Endodermal cell (in vitro differentiated cells): ENCODE measurements at regions not wholly inside any gene's neighbourhood (a gene's known extent, or its start where the extent isn't known, plus 50 kb on each side); places are given as distances from the start of the nearest gene placed in this dataset.

Experiments used
- DNase-seq: peaks from one replicate; pipeline ENCODE4 v3.0.0-alpha.2; 2017
- H3K27ac ChIP-seq: 2 replicates; pipeline ENCODE4 v1.5.1; 2013; ENCODE audit warnings: mild to moderate bottlenecking, low read depth, low read length, moderate library complexity
- H3K27me3 ChIP-seq: 2 replicates; pipeline ENCODE4 v1.6.1; 2013; ENCODE audit warnings: mild to moderate bottlenecking, low read length, moderate library complexity; ENCODE audit not compliant: insufficient read depth, control insufficient read depth, poor library complexity, severe bottlenecking
- H3K36me3 ChIP-seq: 2 replicates; pipeline ENCODE4 v1.7.0; 2013; ENCODE audit warnings: mild to moderate bottlenecking, low read length, moderate library complexity; ENCODE audit not compliant: control insufficient read depth, insufficient read depth
- H3K4me1 ChIP-seq: one replicate; pipeline ENCODE4 v1.7.0; 2013; ENCODE audit warnings: low read length; ENCODE audit not compliant: control insufficient read depth, insufficient read depth
- H3K4me3 ChIP-seq: 2 replicates; pipeline ENCODE4 v1.5.1; 2013; ENCODE audit warnings: mild to moderate bottlenecking, low read length, moderate library complexity
- H3K9ac ChIP-seq: 2 replicates; pipeline ENCODE4 v1.6.1; 2013; ENCODE audit warnings: mild to moderate bottlenecking, low read length, moderate library complexity; ENCODE audit not compliant: poor library complexity, severe bottlenecking; ENCODE audit errors: extremely low read depth
- H3K9me3 ChIP-seq: 2 replicates; pipeline ENCODE4 v1.6.1; 2013; ENCODE audit warnings: mild to moderate bottlenecking, low read length, moderate library complexity; ENCODE audit not compliant: control insufficient read depth
- H3K27ac Mint-ChIP-seq: 2 replicates; pipeline ENCODE4 v1.8.0; 2020; ENCODE audit warnings: mixed read lengths
- H3K27me3 Mint-ChIP-seq: 2 replicates; pipeline ENCODE4 v1.8.0; 2021; ENCODE audit warnings: mild to moderate bottlenecking, mixed read lengths; ENCODE audit not compliant: insufficient read depth
- H3K36me3 Mint-ChIP-seq: 2 replicates; pipeline ENCODE4 v1.8.0; 2020; ENCODE audit warnings: low read depth, mixed read lengths
- H3K4me1 Mint-ChIP-seq: 2 replicates; pipeline ENCODE4 v1.8.0; 2020; ENCODE audit warnings: mixed read lengths
- H3K4me3 Mint-ChIP-seq: 2 replicates; pipeline ENCODE4 v1.8.0; 2020; ENCODE audit warnings: mild to moderate bottlenecking, moderate library complexity, mixed read lengths
- H3K9me3 Mint-ChIP-seq: 2 replicates; pipeline ENCODE4 v1.8.0; 2020; ENCODE audit warnings: mild to moderate bottlenecking, mixed read lengths
- CTCF ChIP-seq: fragments of 200-600 bp; sonication (generic); conservative IDR thresholded peaks from 2 replicates; pipeline ENCODE4 v1.5.0; 2021; ENCODE audit warnings: antibody characterized with exemption, mild to moderate bottlenecking
- WGBS, 2 experiments: methylation state at CpG; one replicate each; pipeline versions ENCODE4 v1.1.5 to v1.1.7; 2013; ENCODE audit warnings: missing lambda C conversion rate in 2 of 2, mixed read lengths in 1 of 2; ENCODE audit not compliant: insufficient coverage in 1 of 2, insufficient read length in 1 of 2; 5-methylcytosine and 5-hydroxymethylcytosine counted together

- H3K4me1 Mint-ChIP-seq: no peaks in the 10 kb centered on the region
- TF ChIP-seq CTCF: no peak
- H3K4me3 ChIP-seq: no peak overlapping the region
- no peaks in the 10 kb centered on the region for H3K36me3 Mint-ChIP-seq
- no peak overlapping the region for H3K9ac ChIP-seq
- no peaks in the 10 kb centered on the region for H3K9me3 Mint-ChIP-seq
- H3K36me3 ChIP-seq: no peaks in the 10 kb centered on the region
- H3K27me3 ChIP-seq: no peaks in the 10 kb centered on the region
- no peaks in the 10 kb centered on the region for H3K4me1 ChIP-seq
- no peak overlapping the region for H3K4me3 Mint-ChIP-seq
- H3K27ac ChIP-seq: no peak overlapping the region
- no peak for DNase-seq
- 91 to 100% methylated on average over 2 to 5 of the region's 5 CpGs for WGBS, 2 experiments
- no peaks in the 10 kb centered on the region for H3K27me3 Mint-ChIP-seq
- no peak overlapping the region for H3K27ac Mint-ChIP-seq
- H3K9me3 ChIP-seq: no peaks in the 10 kb centered on the region
These were observed 304.7 kb upstream of the PTBP2 start for GRCh38 chr1:96416701-96417444.

- Histone ChIP-seq H3K4me3 (no peak overlapping the region), H3K36me3 (no peaks in the 10 kb centered on the region), H3K27me3 (no peaks in the 10 kb centered on the region), H3K4me1 (no peaks in the 10 kb centered on the region), H3K9ac (no peak overlapping the region), H3K9me3 (no peaks in the 10 kb centered on the region), H3K27ac (no peak overlapping the region)
- Mint-ChIP-seq H3K27ac (no peak overlapping the region), H3K9me3 (no peaks in the 10 kb centered on the region), H3K4me3 (no peak overlapping the region), H3K4me1 (no peaks in the 10 kb centered on the region), H3K27me3 (no peaks in the 10 kb centered on the region), H3K36me3 (no peaks in the 10 kb centered on the region)
- no peak for TF ChIP-seq CTCF
- DNase-seq: no peak
- 82 to 87% methylated on average over 2 to 6 of the region's 6 CpGs for WGBS, 2 experiments
These were observed 302.6 kb upstream of the PTBP2 start for GRCh38 chr1:96418969-96419368.

- Histone ChIP-seq H3K27me3 (no peaks in the 10 kb centered on the region), H3K9me3 (no peaks in the 10 kb centered on the region), H3K27ac (no peak overlapping the region), H3K9ac (no peak overlapping the region), H3K36me3 (no peaks in the 10 kb centered on the region), H3K4me3 (no peak overlapping the region), H3K4me1 (no peaks in the 10 kb centered on the region)
- Mint-ChIP-seq H3K36me3 (no peaks in the 10 kb centered on the region), H3K9me3 (peaks cover 6% of the 10 kb centered on the region), H3K4me3 (no peak overlapping the region), H3K27ac (no peak overlapping the region), H3K4me1 (peaks cover 6% of the 10 kb centered on the region), H3K27me3 (no peaks in the 10 kb centered on the region)
- DNase-seq: no peak
- WGBS, 2 experiments: 100% methylated on average over 1 of the region's 1 CpG; no CpG with 5 or more reads in 1 of the 2 experiments
- TF ChIP-seq CTCF: no peak
These were observed 296.7 kb upstream of the PTBP2 start for GRCh38 chr1:96424877-96425276.
